ENCODE measurements at regions not wholly inside any gene's neighbourhood (a gene's known extent, or its start where the extent isn't known, plus 50 kb on each side); places are given as distances from the start of the nearest gene placed in this dataset.

GRCh38 chr13:59545007-59545406, 618.7 kb downstream of the DIAPH3 start:
- Histone ChIP-seq H3K9me3 (ENCODE audit: control insufficient read depth in 2 of 2, insufficient read depth in 1 of 2, low read depth in 1 of 2, low read length in 1 of 2) (peaks cover 0 to 3% of the 10 kb centered on the region in 2 donors), H3K4me1 (ENCODE audit: control insufficient read depth in 2 of 2, insufficient read depth in 2 of 2, low read length in 1 of 2) (no peaks in the 10 kb centered on the region), H3K36me3 (ENCODE audit: control insufficient read depth in 2 of 2, insufficient read depth in 2 of 2, low read length in 1 of 2) (no peaks in the 10 kb centered on the region), H3K27ac (ENCODE audit: low read depth in 2 of 2, low read length in 1 of 2) (no peak overlapping the region), H3K27me3 (ENCODE audit: control insufficient read depth in 1 of 2, insufficient read depth in 2 of 2, low read length in 2 of 2) (no peaks in the 10 kb centered on the region), H3K4me3 (ENCODE audit: low read depth in 1 of 2, low read length in 2 of 2) (no peak overlapping the region)
- 95 to 97% methylated on average over 1 of the region's 1 CpG for WGBS, 2 donors

GRCh38 chr13:59546178-59546577, 617.5 kb downstream of the DIAPH3 start:
- no peaks in the 10 kb centered on the region for H3K4me1 ChIP-seq (ENCODE audit: control insufficient read depth in 2 of 2, insufficient read depth in 2 of 2, low read length in 1 of 2)
- H3K36me3 ChIP-seq (ENCODE audit: control insufficient read depth in 2 of 2, insufficient read depth in 2 of 2, low read length in 1 of 2) = no peaks in the 10 kb centered on the region
- H3K9me3 ChIP-seq (ENCODE audit: control insufficient read depth in 2 of 2, insufficient read depth in 1 of 2, low read depth in 1 of 2, low read length in 1 of 2) = peaks cover 0 to 3% of the 10 kb centered on the region in 2 donors
- H3K27ac ChIP-seq (ENCODE audit: low read depth in 2 of 2, low read length in 1 of 2) = no peak overlapping the region
- WGBS, 2 donors = 61 to 77% methylated on average over 1 of the region's 1 CpG
- H3K27me3 ChIP-seq (ENCODE audit: control insufficient read depth in 1 of 2, insufficient read depth in 2 of 2, low read length in 2 of 2) = no peaks in the 10 kb centered on the region
- no peak overlapping the region for H3K4me3 ChIP-seq (ENCODE audit: low read depth in 1 of 2, low read length in 2 of 2)

DNA sequence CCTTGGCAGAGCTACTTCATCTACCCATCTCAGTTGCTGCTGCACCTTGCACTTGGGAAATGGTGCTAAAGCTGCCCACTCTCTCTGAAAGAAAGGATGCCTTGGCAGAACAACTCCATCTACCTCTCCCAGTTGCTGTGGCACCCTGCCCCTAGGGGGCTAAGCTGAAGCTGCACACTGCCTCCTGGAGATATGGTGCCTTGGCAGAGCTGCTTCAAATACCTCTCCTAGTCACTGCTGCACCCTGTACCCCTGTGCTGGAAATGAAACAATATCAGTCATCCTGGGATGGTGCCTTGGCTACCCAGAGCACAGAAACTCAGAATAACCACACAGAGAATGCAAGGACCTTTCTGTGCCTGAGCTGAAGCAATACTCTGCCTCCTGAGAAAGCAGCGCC, 615.8 kb downstream of the DIAPH3 start:
- no peak overlapping the region for H3K27ac ChIP-seq (ENCODE audit: low read depth in 2 of 2, low read length in 1 of 2)
- H3K9me3 ChIP-seq (ENCODE audit: control insufficient read depth in 2 of 2, insufficient read depth in 1 of 2, low read depth in 1 of 2, low read length in 1 of 2) = peaks cover 0 to 3% of the 10 kb centered on the region in 2 donors
- H3K27me3 ChIP-seq (ENCODE audit: control insufficient read depth in 1 of 2, insufficient read depth in 2 of 2, low read length in 2 of 2) = no peaks in the 10 kb centered on the region
- WGBS, 2 donors = 94% methylated on average over 1 of the region's 1 CpG
- H3K36me3 ChIP-seq (ENCODE audit: control insufficient read depth in 2 of 2, insufficient read depth in 2 of 2, low read length in 1 of 2) = no peaks in the 10 kb centered on the region
- no peaks in the 10 kb centered on the region for H3K4me1 ChIP-seq (ENCODE audit: control insufficient read depth in 2 of 2, insufficient read depth in 2 of 2, low read length in 1 of 2)
- no peak overlapping the region for H3K4me3 ChIP-seq (ENCODE audit: low read depth in 1 of 2, low read length in 2 of 2)

DNA sequence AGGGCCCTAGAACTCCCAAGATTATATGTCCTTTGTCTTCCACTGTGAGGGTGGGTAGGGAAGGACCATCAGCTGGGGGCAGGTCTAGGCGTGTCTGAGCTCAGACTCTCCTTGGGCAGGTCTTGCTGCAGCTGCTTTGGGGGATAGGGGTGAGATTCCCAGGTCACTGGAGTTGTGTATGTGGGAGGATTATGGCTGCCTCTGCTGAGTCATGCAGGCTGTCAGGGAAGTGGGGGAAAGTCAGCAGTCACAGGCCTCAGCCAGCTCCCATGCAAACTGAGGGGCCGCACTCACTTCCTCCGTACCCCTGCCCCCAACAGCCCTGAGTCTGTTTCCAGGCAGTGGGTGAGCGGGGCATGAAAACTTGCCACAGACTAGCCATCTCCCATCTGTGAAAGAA, 600.8 kb downstream of the DIAPH3 start:
- WGBS, 2 donors = 93% methylated on average over 4 of the region's 4 CpGs
- no peaks in the 10 kb centered on the region for H3K9me3 ChIP-seq (ENCODE audit: control insufficient read depth in 2 of 2, insufficient read depth in 1 of 2, low read depth in 1 of 2, low read length in 1 of 2)
- H3K27me3 ChIP-seq (ENCODE audit: control insufficient read depth in 1 of 2, insufficient read depth in 2 of 2, low read length in 2 of 2) = no peaks in the 10 kb centered on the region
- no peaks in the 10 kb centered on the region for H3K4me1 ChIP-seq (ENCODE audit: control insufficient read depth in 2 of 2, insufficient read depth in 2 of 2, low read length in 1 of 2)
- no peaks in the 10 kb centered on the region for H3K36me3 ChIP-seq (ENCODE audit: control insufficient read depth in 2 of 2, insufficient read depth in 2 of 2, low read length in 1 of 2)
- H3K4me3 ChIP-seq (ENCODE audit: low read depth in 1 of 2, low read length in 2 of 2) = no peak overlapping the region
- H3K27ac ChIP-seq (ENCODE audit: low read depth in 2 of 2, low read length in 1 of 2) = no peak overlapping the region

- Histone ChIP-seq H3K4me1 (ENCODE audit: control insufficient read depth in 2 of 2, insufficient read depth in 2 of 2, low read length in 1 of 2) (no peaks in the 10 kb centered on the region), H3K27me3 (ENCODE audit: control insufficient read depth in 1 of 2, insufficient read depth in 2 of 2, low read length in 2 of 2) (no peaks in the 10 kb centered on the region), H3K27ac (ENCODE audit: low read depth in 2 of 2, low read length in 1 of 2) (no peak overlapping the region), H3K36me3 (ENCODE audit: control insufficient read depth in 2 of 2, insufficient read depth in 2 of 2, low read length in 1 of 2) (no peaks in the 10 kb centered on the region), H3K4me3 (ENCODE audit: low read depth in 1 of 2, low read length in 2 of 2) (no peak overlapping the region), H3K9me3 (ENCODE audit: control insufficient read depth in 2 of 2, insufficient read depth in 1 of 2, low read depth in 1 of 2, low read length in 1 of 2) (no peaks in the 10 kb centered on the region)
- WGBS, 2 donors = 94 to 97% methylated on average over 1 of the region's 1 CpG
Observed at GRCh38 chr13:59566561-59566960, 597.2 kb downstream of the DIAPH3 start.

- no peaks in the 10 kb centered on the region for H3K4me1 ChIP-seq (ENCODE audit: control insufficient read depth in 2 of 2, insufficient read depth in 2 of 2, low read length in 1 of 2)
- H3K27me3 ChIP-seq (ENCODE audit: control insufficient read depth in 1 of 2, insufficient read depth in 2 of 2, low read length in 2 of 2) = no peaks in the 10 kb centered on the region
- no peaks in the 10 kb centered on the region for H3K9me3 ChIP-seq (ENCODE audit: control insufficient read depth in 2 of 2, insufficient read depth in 1 of 2, low read depth in 1 of 2, low read length in 1 of 2)
- H3K27ac ChIP-seq (ENCODE audit: low read depth in 2 of 2, low read length in 1 of 2) = no peak overlapping the region
- WGBS, 2 donors = 41 to 57% methylated on average over 4 of the region's 4 CpGs
- H3K4me3 ChIP-seq (ENCODE audit: low read depth in 1 of 2, low read length in 2 of 2) = no peak overlapping the region
- H3K36me3 ChIP-seq (ENCODE audit: control insufficient read depth in 2 of 2, insufficient read depth in 2 of 2, low read length in 1 of 2) = no peaks in the 10 kb centered on the region
Observed at GRCh38 chr13:59568306-59568705, 595.4 kb downstream of the DIAPH3 start.

DNA sequence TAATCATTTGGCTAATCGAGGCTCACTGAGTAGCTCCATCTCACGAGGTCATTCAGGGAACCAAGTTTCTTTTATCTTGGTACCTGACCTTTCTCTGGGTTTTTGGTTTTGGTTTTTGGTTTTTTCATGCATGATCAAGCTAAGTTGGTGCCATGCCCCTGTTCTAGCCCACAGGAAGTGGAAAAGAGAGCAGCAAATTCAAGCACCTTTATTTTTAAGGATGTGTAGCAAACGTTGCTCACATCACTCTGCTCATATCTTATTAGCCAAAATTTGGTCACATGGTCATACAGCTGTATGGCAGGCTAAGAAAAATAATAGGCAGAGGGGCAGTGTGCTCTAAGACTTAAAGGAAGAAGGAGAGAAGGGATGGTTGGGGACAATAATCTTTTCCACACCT, 593.5 kb downstream of the DIAPH3 start:
- no peaks in the 10 kb centered on the region for H3K27me3 ChIP-seq (ENCODE audit: control insufficient read depth in 1 of 2, insufficient read depth in 2 of 2, low read length in 2 of 2)
- no peaks in the 10 kb centered on the region for H3K4me1 ChIP-seq (ENCODE audit: control insufficient read depth in 2 of 2, insufficient read depth in 2 of 2, low read length in 1 of 2)
- 51 to 56% methylated on average over 3 of the region's 3 CpGs for WGBS, 2 donors
- H3K4me3 ChIP-seq (ENCODE audit: low read depth in 1 of 2, low read length in 2 of 2) = no peak overlapping the region
- no peak overlapping the region for H3K27ac ChIP-seq (ENCODE audit: low read depth in 2 of 2, low read length in 1 of 2)
- no peaks in the 10 kb centered on the region for H3K36me3 ChIP-seq (ENCODE audit: control insufficient read depth in 2 of 2, insufficient read depth in 2 of 2, low read length in 1 of 2)
- no peaks in the 10 kb centered on the region for H3K9me3 ChIP-seq (ENCODE audit: control insufficient read depth in 2 of 2, insufficient read depth in 1 of 2, low read depth in 1 of 2, low read length in 1 of 2)

DNA sequence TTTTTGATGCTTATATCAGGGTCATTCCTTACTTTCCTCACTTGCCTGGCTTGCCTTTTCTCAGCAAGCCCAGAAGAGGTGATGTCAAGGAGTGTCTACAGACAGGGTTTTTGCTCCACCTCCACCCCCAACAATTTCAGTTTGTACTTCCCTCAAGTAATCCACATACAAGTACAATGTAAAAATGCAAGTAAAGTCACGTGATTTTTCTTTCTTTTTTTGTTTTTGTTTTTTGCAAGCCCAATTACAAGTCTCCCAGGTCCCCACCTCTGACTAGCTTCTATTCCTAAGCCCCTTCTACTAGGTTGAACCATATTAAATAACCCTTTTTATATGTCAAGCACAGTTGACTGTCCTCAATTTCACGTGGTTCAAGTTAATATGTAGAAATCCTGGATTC, 579.6 kb downstream of the DIAPH3 start:
- WGBS, 2 donors = 72 to 76% methylated on average over 2 of the region's 2 CpGs
- no peak overlapping the region for H3K27ac ChIP-seq (ENCODE audit: low read depth in 2 of 2, low read length in 1 of 2)
- no peaks in the 10 kb centered on the region for H3K27me3 ChIP-seq (ENCODE audit: control insufficient read depth in 1 of 2, insufficient read depth in 2 of 2, low read length in 2 of 2)
- H3K4me3 ChIP-seq (ENCODE audit: low read depth in 1 of 2, low read length in 2 of 2) = no peak overlapping the region
- no peaks in the 10 kb centered on the region for H3K4me1 ChIP-seq (ENCODE audit: control insufficient read depth in 2 of 2, insufficient read depth in 2 of 2, low read length in 1 of 2)
- no peaks in the 10 kb centered on the region for H3K36me3 ChIP-seq (ENCODE audit: control insufficient read depth in 2 of 2, insufficient read depth in 2 of 2, low read length in 1 of 2)
- no peaks in the 10 kb centered on the region for H3K9me3 ChIP-seq (ENCODE audit: control insufficient read depth in 2 of 2, insufficient read depth in 1 of 2, low read depth in 1 of 2, low read length in 1 of 2)

GRCh38 chr13:59584761-59585670, 578.7 kb downstream of the DIAPH3 start:
- Histone ChIP-seq H3K36me3 (ENCODE audit: control insufficient read depth in 2 of 2, insufficient read depth in 2 of 2, low read length in 1 of 2) (no peaks in the 10 kb centered on the region), H3K4me3 (ENCODE audit: low read depth in 1 of 2, low read length in 2 of 2) (no peak overlapping the region), H3K9me3 (ENCODE audit: control insufficient read depth in 2 of 2, insufficient read depth in 1 of 2, low read depth in 1 of 2, low read length in 1 of 2) (no peaks in the 10 kb centered on the region), H3K27ac (ENCODE audit: low read depth in 2 of 2, low read length in 1 of 2) (no peak overlapping the region), H3K4me1 (ENCODE audit: control insufficient read depth in 2 of 2, insufficient read depth in 2 of 2, low read length in 1 of 2) (no peaks in the 10 kb centered on the region), H3K27me3 (ENCODE audit: control insufficient read depth in 1 of 2, insufficient read depth in 2 of 2, low read length in 2 of 2) (no peaks in the 10 kb centered on the region)
- 78 to 82% methylated on average over 10 of the region's 10 CpGs for WGBS, 2 donors

DNA sequence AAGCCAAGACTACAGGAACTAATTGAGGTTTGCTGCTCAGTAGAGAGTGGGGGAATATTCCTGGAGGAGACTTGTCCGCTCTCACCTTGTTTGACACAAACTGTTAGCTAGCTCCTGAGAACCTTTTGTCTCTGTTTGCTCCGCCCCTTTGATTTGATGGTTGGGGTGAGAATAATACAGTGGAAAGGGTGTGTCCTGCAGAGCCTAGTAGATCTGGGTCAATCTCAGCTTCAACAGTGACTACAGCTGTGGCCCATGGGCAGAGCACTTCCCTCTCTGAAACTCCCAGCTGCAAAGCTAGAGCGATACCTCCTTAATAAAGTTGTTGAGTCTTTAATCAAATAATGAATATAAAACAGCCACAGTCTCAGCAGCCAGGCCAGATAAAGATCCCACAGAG, 576.7 kb downstream of the DIAPH3 start:
- Histone ChIP-seq H3K27ac (ENCODE audit: low read depth in 2 of 2, low read length in 1 of 2) (no peak overlapping the region), H3K4me1 (ENCODE audit: control insufficient read depth in 2 of 2, insufficient read depth in 2 of 2, low read length in 1 of 2) (no peaks in the 10 kb centered on the region), H3K4me3 (ENCODE audit: low read depth in 1 of 2, low read length in 2 of 2) (no peak overlapping the region), H3K27me3 (ENCODE audit: control insufficient read depth in 1 of 2, insufficient read depth in 2 of 2, low read length in 2 of 2) (no peaks in the 10 kb centered on the region), H3K9me3 (ENCODE audit: control insufficient read depth in 2 of 2, insufficient read depth in 1 of 2, low read depth in 1 of 2, low read length in 1 of 2) (no peaks in the 10 kb centered on the region), H3K36me3 (ENCODE audit: control insufficient read depth in 2 of 2, insufficient read depth in 2 of 2, low read length in 1 of 2) (no peaks in the 10 kb centered on the region)
- 63 to 70% methylated on average over 3 of the region's 3 CpGs for WGBS, 2 donors

All from esophagus (tissue), 2 donors.